SK-N-SH treated with all-trans-retinoic acid at 6 μM for 48 hours (cell line): ENCODE measurements at regions not wholly inside any gene's neighbourhood (a gene's known extent, or its start where the extent isn't known, plus 50 kb on each side); places are given as distances from the start of the nearest gene placed in this dataset.
A peak's percentile ranks its signal among the peaks of the same experiment; 100 is the strongest.

Experiments
- ATAC-seq: fragments of 200-7000 bp; cut with Tn5 transposase; 3 replicates; pipeline ENCODE4 v1.9.1; 2020; ENCODE audit warnings: mild to moderate bottlenecking, moderate library complexity
- BACH2 ChIP-seq: fragments of 250-450 bp; sonication (Bioruptor Pico); IDR thresholded peaks from 2 replicates; pipeline ENCODE4 v1.9.0; 2021; ENCODE audit warnings: mild to moderate bottlenecking, borderline replicate concordance
- CREB5 ChIP-seq: fragments of 250-450 bp; sonication (Bioruptor Pico); IDR thresholded peaks from 2 replicates; pipeline ENCODE4 v1.5.1; 2020; ENCODE audit warnings: low read depth, mild to moderate bottlenecking, moderate library complexity
- CSDC2 ChIP-seq: fragments of 250-450 bp; sonication (Bioruptor Pico); IDR thresholded peaks from 2 replicates; pipeline ENCODE4 v1.5.0; 2020; ENCODE audit warnings: mild to moderate bottlenecking, moderate library complexity
- CSRNP3 ChIP-seq: fragments of 250-450 bp; sonication (Bioruptor Pico); IDR thresholded peaks from 2 replicates; pipeline ENCODE4 v1.5.1; 2021; ENCODE audit warnings: mild to moderate bottlenecking, moderate library complexity
- ESRRG ChIP-seq: fragments of 250-450 bp; sonication (Bioruptor Pico); IDR thresholded peaks from 2 replicates; pipeline ENCODE4 v1.6.1; 2021; ENCODE audit warnings: mild to moderate bottlenecking
- GLIS3 ChIP-seq: fragments of 250-450 bp; sonication (Bioruptor Pico); IDR thresholded peaks from 2 replicates; pipeline ENCODE4 v1.5.0; 2020; ENCODE audit warnings: mild to moderate bottlenecking, moderate library complexity
- ISL1 ChIP-seq: fragments of 250-450 bp; sonication (Bioruptor Pico); IDR thresholded peaks from 2 replicates; pipeline ENCODE4 v2.1.2; 2022; ENCODE audit warnings: mild to moderate bottlenecking, moderate library complexity
- OSR1 ChIP-seq: fragments of 250-450 bp; sonication (Bioruptor Pico); IDR thresholded peaks from 2 replicates; pipeline ENCODE4 v1.8.0; 2022; ENCODE audit warnings: moderate library complexity, mild to moderate bottlenecking, inconsistent platforms
- PATZ1 ChIP-seq: fragments of 250-450 bp; sonication (Bioruptor Pico); IDR thresholded peaks from 2 replicates; pipeline ENCODE4 v1.8.0; 2020; ENCODE audit warnings: mild to moderate bottlenecking, moderate library complexity, borderline replicate concordance
- POU6F1 ChIP-seq: fragments of 250-450 bp; sonication (Bioruptor Pico); IDR thresholded peaks from 2 replicates; pipeline ENCODE4 v1.8.0; 2021; ENCODE audit warnings: low read depth, mild to moderate bottlenecking, moderate library complexity, borderline replicate concordance
- PPARA ChIP-seq: fragments of 250-450 bp; sonication (Bioruptor Pico); IDR thresholded peaks from 2 replicates; pipeline ENCODE4 v1.5.0; 2020; ENCODE audit warnings: mild to moderate bottlenecking, borderline replicate concordance
- RARB ChIP-seq: fragments of 250-450 bp; sonication (Bioruptor Pico); IDR thresholded peaks from 2 replicates; pipeline ENCODE4 v1.8.0; 2021; ENCODE audit warnings: mild to moderate bottlenecking, moderate library complexity
- SNAI2 ChIP-seq: fragments of 250-450 bp; sonication (Bioruptor Pico); IDR thresholded peaks from 2 replicates; pipeline ENCODE4 v1.5.0; 2020; ENCODE audit warnings: mild to moderate bottlenecking, moderate library complexity
- TCF4 ChIP-seq: fragments of 250-450 bp; sonication (Bioruptor Pico); IDR thresholded peaks from 2 replicates; pipeline ENCODE4 v1.8.0; 2021; ENCODE audit warnings: mild to moderate bottlenecking, moderate library complexity, borderline replicate concordance
- TOX ChIP-seq: fragments of 250-450 bp; sonication (Bioruptor Pico); IDR thresholded peaks from 2 replicates; pipeline ENCODE4 v1.8.0; 2021; ENCODE audit warnings: mild to moderate bottlenecking, moderate library complexity, borderline replicate concordance
- ZC3H10 ChIP-seq: fragments of 250-450 bp; sonication (Bioruptor Pico); IDR thresholded peaks from 2 replicates; pipeline ENCODE4 v1.5.1; 2021; ENCODE audit warnings: mild to moderate bottlenecking, moderate library complexity
- ZFP3 ChIP-seq: fragments of 250-450 bp; sonication (Bioruptor Pico); IDR thresholded peaks from 2 replicates; pipeline ENCODE4 v1.5.0; 2020; ENCODE audit warnings: mild to moderate bottlenecking, moderate library complexity
- ZFP30 ChIP-seq: fragments of 450-650 bp; formaldehyde crosslinking; IDR thresholded peaks from 2 replicates; pipeline ENCODE4 v1.5.0; 2022; ENCODE audit warnings: mild to moderate bottlenecking, moderate library complexity
- ZNF565 ChIP-seq: fragments of 450-650 bp; formaldehyde crosslinking; conservative IDR thresholded peaks from 2 replicates; pipeline ENCODE4 v1.5.0; 2020; ENCODE audit warnings: low read depth, mild to moderate bottlenecking, moderate library complexity
- ZNF70 ChIP-seq: fragments of 450-650 bp; formaldehyde crosslinking; IDR thresholded peaks from 2 replicates; pipeline ENCODE4 v1.5.0; 2020; ENCODE audit warnings: mild to moderate bottlenecking, moderate library complexity
- ZNF8 ChIP-seq: fragments of 450-650 bp; formaldehyde crosslinking; IDR thresholded peaks from 2 replicates; pipeline ENCODE4 v1.5.0; 2020; ENCODE audit warnings: mild to moderate bottlenecking, moderate library complexity

GRCh38 chr12:40583743-40584142, 108.5 kb upstream of the CNTN1 start (continued):
- no peak for TF ChIP-seq PATZ1
- no peak for TF ChIP-seq CSRNP3
- TF ChIP-seq CSDC2 (CRISPR knock-in tag), result no peak
- no peak for TF ChIP-seq RARB (CRISPR knock-in tag)
- TF ChIP-seq ESRRG (CRISPR knock-in tag), result no peak
- TF ChIP-seq GLIS3, result no peak
- no peak for TF ChIP-seq ZC3H10
- TF ChIP-seq TOX (CRISPR knock-in tag), result no peak
- no peak for TF ChIP-seq CREB5 (CRISPR knock-in tag)
- TF ChIP-seq ZFP30 (CRISPR knock-in tag), result no peak
- TF ChIP-seq BACH2 (CRISPR knock-in tag), result no peak
- TF ChIP-seq PPARA (CRISPR knock-in tag), result no peak
- no peak for TF ChIP-seq ZNF565

GRCh38 chr12:40584763-40585162, 107.5 kb upstream of the CNTN1 start:
- TF ChIP-seq ZC3H10, result no peak
- TF ChIP-seq CSDC2 (CRISPR knock-in tag), result no peak
- no peak for TF ChIP-seq OSR1 (CRISPR knock-in tag)
- TF ChIP-seq ZFP3, result no peak
- no peak for TF ChIP-seq TOX (CRISPR knock-in tag)
- TF ChIP-seq PPARA (CRISPR knock-in tag), result no peak
- no peak for ATAC-seq

GRCh38 chr12:40586823-40587222, 105.4 kb upstream of the CNTN1 start:
- no peak for TF ChIP-seq GLIS3
- TF ChIP-seq CREB5 (CRISPR knock-in tag), result peak; percentile 88
- no peak for TF ChIP-seq BACH2 (CRISPR knock-in tag)
- no peak for TF ChIP-seq ZNF8 (CRISPR knock-in tag)
- no peak for TF ChIP-seq POU6F1 (CRISPR knock-in tag)
- no peak for TF ChIP-seq ZC3H10
- TF ChIP-seq PPARA (CRISPR knock-in tag), result no peak
- no peak for TF ChIP-seq ZFP3
- TF ChIP-seq RARB (CRISPR knock-in tag), result no peak
- no peak for TF ChIP-seq ZFP30 (CRISPR knock-in tag)
- TF ChIP-seq ISL1, result peak; percentile 88
- TF ChIP-seq CSRNP3, result no peak
- TF ChIP-seq ZNF565, result no peak
- TF ChIP-seq ZNF70 (CRISPR knock-in tag), result no peak
- no peak for TF ChIP-seq TCF4 (CRISPR knock-in tag)
- no peak for ATAC-seq

- no peak for ATAC-seq
- TF ChIP-seq ISL1 (no peak), SNAI2 (no peak), BACH2 (CRISPR knock-in tag) (no peak)
- TF ChIP-seq, all 23 proteins: peak for 0
Measured at GRCh38 chr12:40587421-40587820, 104.8 kb upstream of the CNTN1 start.
